ENCODE measurements at regions not wholly inside any gene's neighbourhood (a gene's known extent, or its start where the extent isn't known, plus 50 kb on each side); places are given as distances from the start of the nearest gene placed in this dataset.
"Not testable (repeated sequence)": the region's sequence is repeated elsewhere in the genome, so short reads cannot be mapped to it uniquely, and the experiment has no call there.

GRCh38 chr20:48405909-48406308 is 421.9 kb downstream of the PREX1 start:
- no peak for DNase-seq (ENCODE audit: low spot score)

- no peak for DNase-seq (ENCODE audit: low spot score)
Measured at GRCh38 chr20:48404598-48404997, 423.2 kb downstream of the PREX1 start.

- no peak for DNase-seq (ENCODE audit: low spot score)
Measured at GRCh38 chr20:48403167-48403761, 424.5 kb downstream of the PREX1 start.

- DNase-seq (ENCODE audit: low spot score), result no peak
Measured at GRCh38 chr20:48401359-48401758, 426.4 kb downstream of the PREX1 start.

- no peak for DNase-seq (ENCODE audit: low spot score)
Measured at GRCh38 chr20:48400009-48400408, 427.8 kb downstream of the PREX1 start.

GRCh38 chr20:48398506-48399449 is 429.0 kb downstream of the PREX1 start:
- DNase-seq (ENCODE audit: low spot score), result no peak

GRCh38 chr20:48396981-48397861 is 430.6 kb downstream of the PREX1 start:
- not testable (repeated sequence) for DNase-seq (ENCODE audit: low spot score)

- no peak for DNase-seq (ENCODE audit: low spot score)
Measured at GRCh38 chr20:48395816-48396546, 431.8 kb downstream of the PREX1 start.

GRCh38 chr20:48394415-48395081 is 433.3 kb downstream of the PREX1 start:
- no peak for DNase-seq (ENCODE audit: low spot score)

GRCh38 chr20:48393737-48394314 is 434.0 kb downstream of the PREX1 start:
- no peak for DNase-seq (ENCODE audit: low spot score)

GRCh38 chr20:48393311-48393685 is 434.5 kb downstream of the PREX1 start:
- no peak for DNase-seq (ENCODE audit: low spot score)

GRCh38 chr20:48392407-48393310 is 435.1 kb downstream of the PREX1 start:
- no peak for DNase-seq (ENCODE audit: low spot score)

GRCh38 chr20:48390981-48391380 is 436.8 kb downstream of the PREX1 start:
- DNase-seq (ENCODE audit: low spot score), result no peak

GRCh38 chr20:48387675-48388074 is 440.1 kb downstream of the PREX1 start:
- DNase-seq (ENCODE audit: low spot score), result no peak

- DNase-seq (ENCODE audit: low spot score), result no peak
Measured at GRCh38 chr20:48385527-48385926, 442.3 kb downstream of the PREX1 start.

- no peak for DNase-seq (ENCODE audit: low spot score)
Measured at GRCh38 chr20:48385114-48385513, 442.7 kb downstream of the PREX1 start.

- no peak for DNase-seq (ENCODE audit: low spot score)
Measured at GRCh38 chr20:48384147-48384818, 443.5 kb downstream of the PREX1 start.

GRCh38 chr20:48383252-48383651 is 444.5 kb downstream of the PREX1 start:
- DNase-seq (ENCODE audit: low spot score), result no peak

GRCh38 chr20:48382304-48382703 is 445.5 kb downstream of the PREX1 start:
- no peak for DNase-seq (ENCODE audit: low spot score)
